SK-N-SH treated with all-trans-retinoic acid at 6 μM for 48 hours (cell line): ENCODE measurements at regions not wholly inside any gene's neighbourhood (a gene's known extent, or its start where the extent isn't known, plus 50 kb on each side); places are given as distances from the start of the nearest gene placed in this dataset.

Source experiments
- ESRRG ChIP-seq: fragments of 250-450 bp; sonication (Bioruptor Pico); IDR thresholded peaks from 2 replicates; pipeline ENCODE4 v1.6.1; 2021; ENCODE audit warnings: mild to moderate bottlenecking
- PATZ1 ChIP-seq: fragments of 250-450 bp; sonication (Bioruptor Pico); IDR thresholded peaks from 2 replicates; pipeline ENCODE4 v1.8.0; 2020; ENCODE audit warnings: mild to moderate bottlenecking, moderate library complexity, borderline replicate concordance
- RARB ChIP-seq: fragments of 250-450 bp; sonication (Bioruptor Pico); IDR thresholded peaks from 2 replicates; pipeline ENCODE4 v1.8.0; 2021; ENCODE audit warnings: mild to moderate bottlenecking, moderate library complexity

GRCh38 chr4:83890816-83891215 is 354.9 kb downstream of the GPAT3 start:
- no peak for TF ChIP-seq PATZ1
- TF ChIP-seq ESRRG (CRISPR knock-in tag), result no peak
- no peak for TF ChIP-seq RARB
